A172 (cell line): ENCODE measurements at regions not wholly inside any gene's neighbourhood (a gene's known extent, or its start where the extent isn't known, plus 50 kb on each side); places are given as distances from the start of the nearest gene placed in this dataset.

Experiments
- DNase-seq: peaks from one replicate; pipeline ENCODE4 v3.0.0-alpha.2; 2015; ENCODE audit warnings: low spot score

- peak; percentile 44 for DNase-seq
Measured at GRCh38 chr15:101124731-101125451, 127.0 kb downstream of the CHSY1 start.

DNA sequence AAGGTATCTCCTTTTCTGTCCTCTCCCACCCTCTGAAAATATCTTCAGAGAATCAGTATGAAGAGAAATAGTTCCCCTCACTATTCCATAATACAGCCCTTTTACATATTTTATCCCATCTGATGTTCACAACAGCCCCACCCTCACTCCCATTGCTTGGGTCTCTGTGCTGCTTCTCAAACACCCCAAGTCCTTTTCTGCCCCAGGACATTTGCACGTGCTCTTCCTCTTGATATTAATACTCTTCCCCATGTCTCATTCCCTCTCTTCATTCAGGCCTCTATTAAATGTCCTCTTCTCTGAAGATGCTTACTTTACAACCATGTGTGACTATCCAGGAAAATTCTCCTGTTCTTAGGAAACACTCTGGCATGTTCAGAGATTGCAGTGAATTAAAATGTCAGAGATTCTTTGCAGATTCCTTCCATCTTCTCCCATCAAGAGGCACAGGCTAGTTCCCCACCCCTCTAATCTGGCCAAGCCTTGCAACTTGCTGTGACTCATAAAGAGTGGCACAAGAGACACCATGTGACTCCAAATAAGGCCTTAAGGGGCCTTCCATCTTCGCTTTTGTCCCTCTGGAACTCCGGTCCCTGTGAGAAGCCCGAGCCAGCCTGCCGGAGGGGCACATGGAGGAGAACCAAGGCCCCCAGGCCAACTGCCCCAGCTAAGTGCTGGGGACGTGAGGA is 128.5 kb downstream of the CHSY1 start:
- no peak for DNase-seq

DNA sequence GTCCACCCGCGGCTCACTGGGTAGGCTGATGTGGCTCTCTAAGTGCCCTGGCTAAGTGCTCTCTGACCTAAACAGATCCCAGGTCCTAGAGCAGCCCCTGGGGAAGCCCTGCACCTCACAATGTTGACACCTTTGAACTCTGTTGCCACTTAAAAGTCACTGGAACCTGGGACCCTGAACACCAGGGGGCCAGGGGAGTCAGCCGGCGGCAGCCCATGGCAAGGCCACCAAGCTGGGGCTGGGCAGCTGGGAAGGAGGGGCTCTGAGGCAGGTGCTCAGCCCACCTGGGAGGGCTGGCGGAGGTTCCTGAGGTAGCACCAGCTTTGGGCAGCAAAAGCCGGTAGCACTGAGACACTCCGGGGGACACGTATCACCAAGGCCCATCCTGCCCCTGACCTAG is 129.0 kb downstream of the CHSY1 start:
- no peak for DNase-seq

- no peak for DNase-seq
Measured at GRCh38 chr15:101122266-101122665, 129.6 kb downstream of the CHSY1 start.

- peak; percentile 25 for DNase-seq
Measured at GRCh38 chr15:101121511-101122090, 130.2 kb downstream of the CHSY1 start.

DNA sequence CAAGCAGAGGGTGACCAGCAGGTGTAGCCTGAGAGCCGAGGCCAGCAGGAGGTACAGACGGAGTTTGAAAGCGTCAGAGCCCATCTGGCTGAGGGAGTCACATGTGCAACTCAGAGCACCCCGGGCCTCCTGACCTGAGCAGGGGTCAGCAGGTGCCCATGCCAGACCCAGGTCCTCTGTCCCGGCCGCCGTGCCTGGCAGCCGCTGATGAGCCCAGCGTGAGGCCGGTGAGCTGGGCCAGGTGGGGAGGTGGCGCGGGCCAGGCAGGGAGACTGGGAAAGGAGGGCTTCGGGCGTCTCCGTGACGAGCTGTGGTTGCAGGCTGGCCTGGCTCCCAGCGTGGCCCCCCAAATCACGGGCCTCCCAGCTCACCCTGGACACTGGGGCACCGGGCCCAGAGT is 130.9 kb downstream of the CHSY1 start:
- DNase-seq = no peak

- no peak for DNase-seq
Measured at GRCh38 chr15:101120473-101120872, 131.4 kb downstream of the CHSY1 start.
